GM18507 (cell line): ENCODE measurements at regions not wholly inside any gene's neighbourhood (a gene's known extent, or its start where the extent isn't known, plus 50 kb on each side); places are given as distances from the start of the nearest gene placed in this dataset.

Source experiments
- DNase-seq: peaks from one replicate; pipeline ENCODE4 v3.0.0; 2011; ENCODE audit warnings: low read depth; ENCODE audit not compliant: insufficient read length; ENCODE audit errors: extremely low spot score
- FAIRE-seq: peaks from 2 replicates; lab custom pipeline; 2011; peaks lifted over from hg19 to GRCh38; lab: Jason Lieb, UNC

- no peak for FAIRE-seq
- no peak for DNase-seq
Measured at GRCh38 chr20:17860301-17861197, 108.0 kb downstream of the SNX5 start.

- DNase-seq (no peak), FAIRE-seq (peak; percentile 38)
Measured at GRCh38 chr20:17859616-17860232, 108.9 kb downstream of the SNX5 start.

GRCh38 chr20:17859002-17859615 is 109.5 kb downstream of the SNX5 start:
- DNase-seq (no peak), FAIRE-seq (peak; percentile 91)

- no peak for DNase-seq
- FAIRE-seq = no peak
Measured at GRCh38 chr20:17858450-17859001, 110.1 kb downstream of the SNX5 start.

GRCh38 chr20:17857639-17858449 is 110.8 kb downstream of the SNX5 start:
- no peak for FAIRE-seq
- no peak for DNase-seq

GRCh38 chr20:17856837-17857605 is 111.6 kb downstream of the SNX5 start:
- FAIRE-seq (no peak), DNase-seq (no peak)

- FAIRE-seq (peak; percentile 99), DNase-seq (no peak)
Measured at GRCh38 chr20:17856024-17856564, 112.5 kb downstream of the SNX5 start.

GRCh38 chr20:17854307-17854903 is 114.2 kb downstream of the SNX5 start:
- FAIRE-seq = peak; percentile 67

GRCh38 chr20:17852323-17852722 is 116.3 kb downstream of the SNX5 start:
- DNase-seq (no peak), FAIRE-seq (no peak)

More at GRCh38 chr20:17854307-17854903, 114.2 kb downstream of the SNX5 start:
- DNase-seq = no peak

GRCh38 chr20:17850684-17851026 is 117.9 kb downstream of the SNX5 start:
- DNase-seq (no peak), FAIRE-seq (no peak)

GRCh38 chr20:17849901-17850683 is 118.5 kb downstream of the SNX5 start:
- FAIRE-seq (no peak), DNase-seq (no peak)

GRCh38 chr20:17849138-17849900 is 119.3 kb downstream of the SNX5 start:
- FAIRE-seq (no peak), DNase-seq (no peak)

- peak; percentile 69 for FAIRE-seq
- no peak for DNase-seq
Measured at GRCh38 chr20:17848249-17849048, 120.1 kb downstream of the SNX5 start.

GRCh38 chr20:17845701-17846475 is 122.7 kb downstream of the SNX5 start:
- no peak for DNase-seq
- FAIRE-seq = peak; percentile 65
